Transverse colon (tissue), 3 donors: ENCODE measurements at regions not wholly inside any gene's neighbourhood (a gene's known extent, or its start where the extent isn't known, plus 50 kb on each side); places are given as distances from the start of the nearest gene placed in this dataset.

Experiments
- POLR2A ChIP-seq: fragments of 450-650 bp; IDR thresholded peaks from one replicate; pipeline ENCODE4 v1.6.1; 2016; ENCODE audit warnings: antibody characterized with exemption, mild to moderate bottlenecking, moderate library complexity
- TF ChIP-seq, protein P1 (sequence below), 5 experiments: fragments of 200-600 bp in 3 of 5; fragments of 450-650 bp in 2 of 5; sonication (generic) in 3 of 5; IDR thresholded peaks; 1 replicate in 2 of 5; 2 replicates in 3 of 5; pipeline ENCODE4 v1.5.1; 2016 to 2017; ENCODE audit warnings: antibody characterized with exemption in 5 of 5, inconsistent platforms in 3 of 5, mild to moderate bottlenecking in 2 of 5, moderate library complexity in 1 of 5

DNA sequence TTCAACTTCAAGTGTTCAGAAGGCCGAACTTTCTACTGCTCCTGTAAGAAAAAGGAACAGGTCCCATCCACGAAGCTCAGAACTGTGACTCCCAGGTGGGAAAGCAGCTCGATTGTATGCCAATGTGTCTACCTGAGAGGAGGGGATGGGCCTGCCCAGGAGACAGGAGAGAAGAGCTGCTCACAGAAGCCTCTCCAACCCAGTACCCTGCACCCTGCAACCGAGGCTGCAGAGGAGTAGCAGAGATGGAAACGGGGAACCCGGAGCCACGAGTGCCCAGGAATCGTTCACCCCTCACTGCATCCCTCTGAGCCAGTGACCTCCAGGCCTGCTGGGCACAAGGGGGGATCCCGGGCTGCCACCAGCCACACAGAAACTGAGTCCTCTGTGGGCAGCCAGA is 86.5 kb upstream of the PRR23E start:
- TF ChIP-seq, protein P1, sequence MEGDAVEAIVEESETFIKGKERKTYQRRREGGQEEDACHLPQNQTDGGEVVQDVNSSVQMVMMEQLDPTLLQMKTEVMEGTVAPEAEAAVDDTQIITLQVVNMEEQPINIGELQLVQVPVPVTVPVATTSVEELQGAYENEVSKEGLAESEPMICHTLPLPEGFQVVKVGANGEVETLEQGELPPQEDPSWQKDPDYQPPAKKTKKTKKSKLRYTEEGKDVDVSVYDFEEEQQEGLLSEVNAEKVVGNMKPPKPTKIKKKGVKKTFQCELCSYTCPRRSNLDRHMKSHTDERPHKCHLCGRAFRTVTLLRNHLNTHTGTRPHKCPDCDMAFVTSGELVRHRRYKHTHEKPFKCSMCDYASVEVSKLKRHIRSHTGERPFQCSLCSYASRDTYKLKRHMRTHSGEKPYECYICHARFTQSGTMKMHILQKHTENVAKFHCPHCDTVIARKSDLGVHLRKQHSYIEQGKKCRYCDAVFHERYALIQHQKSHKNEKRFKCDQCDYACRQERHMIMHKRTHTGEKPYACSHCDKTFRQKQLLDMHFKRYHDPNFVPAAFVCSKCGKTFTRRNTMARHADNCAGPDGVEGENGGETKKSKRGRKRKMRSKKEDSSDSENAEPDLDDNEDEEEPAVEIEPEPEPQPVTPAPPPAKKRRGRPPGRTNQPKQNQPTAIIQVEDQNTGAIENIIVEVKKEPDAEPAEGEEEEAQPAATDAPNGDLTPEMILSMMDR (IDR thresholded peaks at IDR 0.05) = no peak
- no peak for TF ChIP-seq POLR2A
